Stimulated activated CD4-positive, alpha-beta T cell treated with anti-CD3 and anti-CD28 coated beads, Interleukin-2, amount 100 ng/mL, for 24 hours (primary cell): ENCODE measurements at regions not wholly inside any gene's neighbourhood (a gene's known extent, or its start where the extent isn't known, plus 50 kb on each side); places are given as distances from the start of the nearest gene placed in this dataset.

Experiments used
- DNase-seq, 2 donors: peaks; one replicate each; pipeline ENCODE4 v3.0.0-alpha.2; 2020

- no peak for DNase-seq
These were observed 337.6 kb upstream of the OR4E1 start for GRCh38 chr14:22011253-22011642.

GRCh38 chr14:22010545-22011252 lies 337.1 kb upstream of the OR4E1 start:
- DNase-seq, result no peak

GRCh38 chr14:22008766-22009165 lies 335.1 kb upstream of the OR4E1 start:
- DNase-seq, result no peak

GRCh38 chr14:22007784-22008412 lies 334.3 kb upstream of the OR4E1 start:
- no peak for DNase-seq

GRCh38 chr14:22007363-22007762 lies 333.7 kb upstream of the OR4E1 start:
- no peak for DNase-seq

GRCh38 chr14:22003461-22003860 lies 329.8 kb upstream of the OR4E1 start:
- peak in 1 of 2 donors; percentile 32 for DNase-seq

- DNase-seq, result peak; percentile 73 to 77
These were observed 329.3 kb upstream of the OR4E1 start for GRCh38 chr14:22002860-22003284.

- DNase-seq, result no peak
These were observed 325.8 kb upstream of the OR4E1 start for GRCh38 chr14:21999402-21999801.

GRCh38 chr14:21997300-21997699 lies 323.7 kb upstream of the OR4E1 start:
- DNase-seq, result no peak

- DNase-seq, result no peak
These were observed 321.7 kb upstream of the OR4E1 start for GRCh38 chr14:21995332-21995731.

- DNase-seq, result no peak
These were observed 320.2 kb upstream of the OR4E1 start for GRCh38 chr14:21993837-21994236.

GRCh38 chr14:21993070-21993469 lies 319.5 kb upstream of the OR4E1 start:
- no peak for DNase-seq

GRCh38 chr14:21991130-21991529 lies 317.5 kb upstream of the OR4E1 start:
- no peak for DNase-seq

GRCh38 chr14:21990116-21990515 lies 316.5 kb upstream of the OR4E1 start:
- DNase-seq, result no peak

- DNase-seq, result no peak
These were observed 315.5 kb upstream of the OR4E1 start for GRCh38 chr14:21989090-21989489.

GRCh38 chr14:21988413-21988812 lies 314.8 kb upstream of the OR4E1 start:
- no peak for DNase-seq

- DNase-seq, result no peak
These were observed 314.3 kb upstream of the OR4E1 start for GRCh38 chr14:21987937-21988336.

- no peak for DNase-seq
These were observed 311.5 kb upstream of the OR4E1 start for GRCh38 chr14:21985081-21985480.

- DNase-seq, result no peak
These were observed 305.3 kb upstream of the OR4E1 start for GRCh38 chr14:21978999-21979314.

GRCh38 chr14:21978184-21978998 lies 304.8 kb upstream of the OR4E1 start:
- peak; percentile 44 to 57 for DNase-seq

- no peak for DNase-seq
These were observed 301.1 kb upstream of the OR4E1 start for GRCh38 chr14:21974741-21975140.

- DNase-seq, result peak; percentile 26 to 49
These were observed 291.4 kb upstream of the OR4E1 start for GRCh38 chr14:21965042-21965441.

- DNase-seq, result no peak
These were observed 290.6 kb upstream of the OR4E1 start for GRCh38 chr14:21964180-21964579.

- no peak for DNase-seq
These were observed 287.0 kb upstream of the OR4E1 start for GRCh38 chr14:21960636-21961035.
